ENCODE measurements at regions not wholly inside any gene's neighbourhood (a gene's known extent, or its start where the extent isn't known, plus 50 kb on each side); places are given as distances from the start of the nearest gene placed in this dataset.

GRCh38 chr4:12538162-12538561 lies 946.0 kb downstream of the RAB28 start:
- no peaks in the 10 kb centered on the region for H3K27me3 ChIP-seq (replicated peaks in 1 of 4; ENCODE audit: control insufficient read depth in 3 of 4, extremely low read depth in 1 of 4, insufficient read depth in 3 of 4, low read length in 3 of 4)
- H4K8ac ChIP-seq (ENCODE audit: extremely low read depth, insufficient read depth, low read length) = peak overlapping the region; percentile 86; the same call in 1 of the 2 replicates
- DNase-seq (ENCODE audit: low read depth in 1 of 2, low spot score in 2 of 2) (no peak), FAIRE-seq (no peak)
- no peak overlapping the region for H4K5ac ChIP-seq (ENCODE audit: insufficient read length, low read depth, low read length)
- no peaks in the 10 kb centered on the region for H3K79me1 ChIP-seq (ENCODE audit: low read depth, low read length)
- no peak overlapping the region for H3K4ac ChIP-seq (replicated peaks; ENCODE audit: insufficient read length, low read depth, low read length)
- no peaks in the 10 kb centered on the region for H3K79me2 ChIP-seq (ENCODE audit: control insufficient read depth in 1 of 2, insufficient read depth in 2 of 2, low read length in 2 of 2)
- H3K56ac ChIP-seq (replicated peaks; ENCODE audit: insufficient read length, low read depth, low read length) = no peak overlapping the region
- H3K18ac ChIP-seq (ENCODE audit: extremely low read depth, low read length) = no peak overlapping the region
- no peak overlapping the region for H3K4me2 ChIP-seq (ENCODE audit: insufficient read depth in 1 of 2, low read depth in 2 of 2, low read length in 2 of 2)
- CTCF ChIA-PET (ENCODE audit: partially characterized antibody) = no interaction called here
- no peaks in the 10 kb centered on the region for H3K23me2 ChIP-seq (ENCODE audit: low read depth, low read length)
- H3K14ac ChIP-seq (ENCODE audit: insufficient read length) = no peak overlapping the region
- no peak overlapping the region for H2BK12ac ChIP-seq (ENCODE audit: low read depth, low read length)
- no peak overlapping the region for H3K4me3 ChIP-seq (ENCODE audit: extremely low read depth in 1 of 4, insufficient read depth in 2 of 4, low read depth in 3 of 4, low read length in 4 of 4)
- H3K4me1 ChIP-seq (replicated peaks in 1 of 4; ENCODE audit: control insufficient read depth in 3 of 4, insufficient read depth in 4 of 4, low read length in 3 of 4) = peaks cover 0 to 3% (median 2%) of the 10 kb centered on the region in 4 experiments; a peak in 3 of 7 replicates
- H3K27ac ChIP-seq (ENCODE audit: low read depth, low read length) = no peak overlapping the region
- H2BK20ac ChIP-seq (ENCODE audit: low read length) = no peak overlapping the region
- H2AFZ ChIP-seq (ENCODE audit: low read length) = peak overlapping the region; percentile 58; the same call in 1 of the 2 replicates
- 98% methylated on average over 17 of the region's 17 CpGs; no CpG with 5 or more reads in 1 of the 2 experiments for WGBS, 2 experiments (ENCODE audit: extremely low coverage in 1 of 2, insufficient coverage in 1 of 2, insufficient read length in 1 of 2, insufficient replicate concordance in 2 of 2, low coverage in 1 of 2, low lambda C conversion rate in 2 of 2, missing lambda C conversion rate in 1 of 2)
- no peaks in the 10 kb centered on the region for H4K20me1 ChIP-seq (replicated peaks in 1 of 2; ENCODE audit: control insufficient read depth in 1 of 2, insufficient read depth in 2 of 2, low read length in 2 of 2)
- no peak overlapping the region for H3K23ac ChIP-seq (ENCODE audit: insufficient read length)
- H3K9ac ChIP-seq (replicated peaks in 1 of 4; ENCODE audit: extremely low read depth in 1 of 4, low read depth in 3 of 4, low read length in 3 of 4) = no peak overlapping the region
- H2BK15ac ChIP-seq (ENCODE audit: low read length) = no peak overlapping the region
- H2BK120ac ChIP-seq (replicated peaks; ENCODE audit: low read depth, low read length) = no peak overlapping the region
- no peak overlapping the region for H4K91ac ChIP-seq (replicated peaks; ENCODE audit: insufficient read length, low read length)
- POLR2A ChIA-PET (ENCODE audit: partially characterized antibody) = no interaction called here
- no peaks in the 10 kb centered on the region for H3K36me3 ChIP-seq (ENCODE audit: control insufficient read depth in 2 of 4, insufficient read depth in 4 of 4, low read length in 3 of 4)
- no peak overlapping the region for H2AK5ac ChIP-seq (ENCODE audit: low read depth, low read length)
- no peaks in the 10 kb centered on the region for H3K9me3 ChIP-seq (ENCODE audit: insufficient read depth in 2 of 2, low read depth in 1 of 2, low read length in 1 of 2)
- H2BK5ac ChIP-seq (ENCODE audit: low read depth, low read length) = no peak overlapping the region
- TF ChIP-seq TEAD4 (IDR thresholded peaks at IDR 0.05; ENCODE audit: low read depth, low read length) = no peak
- no peak for TF ChIP-seq SP2 (IDR thresholded peaks at IDR 0.05; ENCODE audit: low read length)
- TF ChIP-seq MAFK (IDR thresholded peaks at IDR 0.05; ENCODE audit: low read depth, low read length) = no peak
- no peak for TF ChIP-seq RNF2 (IDR thresholded peaks at IDR 0.05; ENCODE audit: borderline replicate concordance, low read depth, low read length, missing control alignments, poor library complexity, severe bottlenecking)
- no peak for TF ChIP-seq ATF2 (IDR thresholded peaks at IDR 0.05; ENCODE audit: low read length)
- no peak for TF ChIP-seq FOSL1 (IDR thresholded peaks at IDR 0.05; ENCODE audit: insufficient read depth, low read depth, low read length)
